ENCODE measurements at regions not wholly inside any gene's neighbourhood (a gene's known extent, or its start where the extent isn't known, plus 50 kb on each side); places are given as distances from the start of the nearest gene placed in this dataset.

GRCh38 chr4:170336238-170336775 lies 246.6 kb upstream of the AADAT start:
- TF ChIP-seq CTCF (IDR thresholded peaks at IDR 0.05) = no peak
- TF ChIP-seq EZH2 (IDR thresholded peaks at IDR 0.05; ENCODE audit: borderline replicate concordance, insufficient read depth, low read depth, low read length, poor library complexity, severe bottlenecking) = no peak
